ENCODE measurements at regions not wholly inside any gene's neighbourhood (a gene's known extent, or its start where the extent isn't known, plus 50 kb on each side); places are given as distances from the start of the nearest gene placed in this dataset.
A peak's percentile ranks its signal among the peaks of the same experiment; 100 is the strongest.

- no peaks in the 10 kb centered on the region for H3K27me3 ChIP-seq (replicated peaks)
- H3K27ac ChIP-seq: no peak overlapping the region
- no peaks in the 10 kb centered on the region for H3K36me3 ChIP-seq
- no peaks in the 10 kb centered on the region for H3K9me3 ChIP-seq (replicated peaks)
- no peak for DNase-seq (ENCODE audit: low read depth in 1 of 2, low spot score in 2 of 2)
- no peak overlapping the region for H3K4me3 ChIP-seq
- no peaks in the 10 kb centered on the region for H3K4me1 ChIP-seq (replicated peaks)
Measured at GRCh38 chr11:115751243-115752015, 247.2 kb upstream of the CADM1 start.

DNA sequence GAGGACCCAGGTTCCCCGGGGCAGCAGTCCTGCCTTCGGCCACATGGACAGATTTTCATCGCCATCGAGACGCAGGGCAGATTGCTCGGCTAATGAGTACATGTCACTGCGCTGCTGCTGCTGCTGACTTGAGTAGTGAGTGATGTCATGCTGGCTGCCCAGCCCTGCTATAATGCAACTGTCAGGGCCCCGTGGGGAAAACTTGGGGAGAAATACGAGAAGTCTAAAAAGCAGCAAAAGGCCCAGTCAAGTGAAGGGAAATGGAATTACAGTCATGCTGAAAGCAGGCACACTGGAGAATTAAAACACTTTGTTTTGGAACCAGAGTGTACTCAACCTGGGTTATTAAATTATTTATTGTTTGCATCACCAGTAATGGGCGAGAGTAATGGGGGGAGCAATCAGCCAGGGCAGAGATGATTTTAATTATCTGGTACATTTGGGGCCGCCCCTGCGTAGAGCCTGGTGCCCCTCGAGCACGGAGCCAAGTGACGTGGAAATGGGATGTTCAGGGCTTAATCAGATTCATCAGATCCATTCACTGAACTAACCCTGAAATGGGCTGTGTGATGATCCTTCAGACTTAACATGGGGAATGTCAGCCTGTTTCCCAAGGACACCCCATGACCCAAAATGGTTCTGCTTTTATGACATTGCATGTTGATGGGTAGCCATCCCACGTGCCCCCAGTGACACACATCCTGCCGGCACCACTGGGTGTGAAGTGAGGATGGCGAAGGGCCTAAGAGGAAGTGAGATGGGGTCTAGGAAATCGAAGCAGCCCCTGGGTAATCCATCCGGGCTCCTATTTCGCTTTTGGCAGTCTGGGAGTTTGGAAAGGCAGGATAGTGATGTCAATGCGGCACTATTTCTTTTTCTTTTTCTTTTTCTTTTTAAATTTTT, 241.6 kb upstream of the CADM1 start:
- Histone ChIP-seq H3K4me1 (replicated peaks) (no peaks in the 10 kb centered on the region), H3K27ac (no peak overlapping the region), H3K36me3 (no peaks in the 10 kb centered on the region), H3K9me3 (replicated peaks) (no peaks in the 10 kb centered on the region), H3K27me3 (replicated peaks) (no peaks in the 10 kb centered on the region), H3K4me3 (no peak overlapping the region)
- no peak for DNase-seq (ENCODE audit: low read depth in 1 of 2, low spot score in 2 of 2)

DNA sequence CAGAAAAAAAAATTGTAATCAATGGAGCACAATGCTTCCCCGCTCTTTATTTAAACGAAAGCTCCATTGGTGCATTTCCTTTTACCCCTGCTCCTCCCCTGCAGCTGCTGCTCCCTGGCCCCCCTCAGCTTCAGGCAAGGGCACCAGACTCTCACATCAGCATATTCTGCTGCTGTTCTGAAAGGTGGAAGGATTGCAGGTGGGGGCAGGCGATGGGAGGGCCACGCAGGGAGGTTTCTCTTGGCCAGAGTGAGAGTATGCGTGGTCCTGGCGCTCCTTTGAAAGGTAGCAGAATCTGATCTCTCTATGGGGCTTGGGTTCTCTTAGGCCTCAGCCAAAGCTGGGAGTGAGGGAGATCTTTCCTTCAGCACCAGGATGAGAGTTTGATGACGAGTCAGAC, 240.9 kb upstream of the CADM1 start:
- H3K4me1 ChIP-seq (replicated peaks): no peaks in the 10 kb centered on the region
- no peaks in the 10 kb centered on the region for H3K36me3 ChIP-seq
- no peaks in the 10 kb centered on the region for H3K27me3 ChIP-seq (replicated peaks)
- no peak for DNase-seq (ENCODE audit: low read depth in 1 of 2, low spot score in 2 of 2)
- H3K9me3 ChIP-seq (replicated peaks): no peaks in the 10 kb centered on the region
- no peak overlapping the region for H3K27ac ChIP-seq
- H3K4me3 ChIP-seq: no peak overlapping the region

GRCh38 chr11:115743719-115744118, 239.5 kb upstream of the CADM1 start:
- Histone ChIP-seq H3K4me1 (replicated peaks) (0 out of 2 replicates have a peak, but pooled peaks cover 4% of the 10 kb centered on the region), H3K9me3 (replicated peaks) (no peaks in the 10 kb centered on the region), H3K4me3 (no peak overlapping the region), H3K27ac (no peak overlapping the region), H3K27me3 (replicated peaks) (no peaks in the 10 kb centered on the region), H3K36me3 (no peaks in the 10 kb centered on the region)
- DNase-seq (ENCODE audit: low read depth in 1 of 2, low spot score in 2 of 2): no peak

DNA sequence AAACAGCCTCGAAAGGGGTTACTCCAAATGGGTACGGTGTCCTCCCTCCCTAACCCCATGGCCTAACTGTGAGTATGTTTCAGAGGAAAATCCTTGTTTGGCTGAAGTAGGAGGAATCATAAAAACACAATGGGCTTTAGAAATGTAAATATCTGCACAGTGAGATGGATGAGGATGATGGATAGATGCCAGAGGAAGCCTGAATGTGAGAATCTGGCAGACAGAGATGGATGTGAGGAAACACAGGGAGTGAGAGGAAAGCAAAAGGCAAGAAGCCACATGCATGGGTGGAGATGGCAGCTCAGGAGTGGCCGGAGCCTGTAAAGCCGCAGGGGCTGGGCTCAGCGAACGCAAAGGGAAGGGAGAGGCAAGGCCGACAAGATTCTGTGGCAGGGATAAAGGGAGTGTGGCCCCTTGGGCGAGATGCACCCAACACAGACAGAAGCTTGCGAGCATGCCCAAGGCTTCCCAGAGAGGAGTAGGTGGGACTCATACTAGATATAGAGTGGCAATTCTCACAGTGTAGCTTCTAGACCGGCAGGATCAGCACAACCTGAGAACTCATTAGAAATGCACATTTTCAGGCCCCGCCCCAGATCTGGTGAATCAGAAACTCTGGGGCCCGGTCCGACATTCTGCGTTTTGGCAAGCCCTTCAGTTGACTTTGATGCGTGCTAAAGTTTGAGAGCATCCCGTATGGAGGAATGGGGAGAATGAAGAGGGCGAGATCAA, 237.3 kb upstream of the CADM1 start:
- peaks cover 14% of the 10 kb centered on the region for H3K4me1 ChIP-seq (replicated peaks)
- no peaks in the 10 kb centered on the region for H3K9me3 ChIP-seq (replicated peaks)
- no peak for DNase-seq (ENCODE audit: low read depth in 1 of 2, low spot score in 2 of 2)
- no peaks in the 10 kb centered on the region for H3K36me3 ChIP-seq
- H3K27me3 ChIP-seq (replicated peaks): no peaks in the 10 kb centered on the region
- H3K4me3 ChIP-seq: no peak overlapping the region
- H3K27ac ChIP-seq: no peak overlapping the region

DNA sequence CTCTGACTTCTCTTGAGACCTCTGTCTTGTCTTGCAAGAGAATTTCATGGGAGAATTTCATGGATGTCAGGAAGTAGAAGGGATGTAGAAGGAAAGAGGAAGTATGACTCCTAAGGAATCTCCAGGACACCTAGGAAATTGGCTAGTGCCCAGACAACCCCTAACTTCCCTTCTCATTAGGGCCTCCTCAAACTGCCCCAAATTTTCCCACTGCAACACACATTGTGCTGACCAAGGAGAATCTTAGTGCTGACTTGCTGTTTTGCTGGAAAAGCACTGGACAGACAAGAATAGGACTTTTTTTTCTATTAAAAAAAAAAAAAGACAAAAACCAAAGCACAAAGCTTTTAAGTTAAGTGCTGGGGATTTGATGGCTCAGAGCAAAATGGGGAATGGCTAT, 236.1 kb upstream of the CADM1 start:
- Histone ChIP-seq H3K27me3 (replicated peaks) (no peaks in the 10 kb centered on the region), H3K9me3 (replicated peaks) (no peaks in the 10 kb centered on the region), H3K27ac (no peak overlapping the region), H3K36me3 (no peaks in the 10 kb centered on the region), H3K4me3 (no peak overlapping the region), H3K4me1 (replicated peaks) (peaks cover 14% of the 10 kb centered on the region)
- DNase-seq (ENCODE audit: low read depth in 1 of 2, low spot score in 2 of 2): no peak

GRCh38 chr11:115739878-115740277, 235.7 kb upstream of the CADM1 start:
- Histone ChIP-seq H3K27ac (no peak overlapping the region), H3K27me3 (replicated peaks) (no peaks in the 10 kb centered on the region), H3K4me3 (no peak overlapping the region)

GRCh38 chr11:115739146-115739545, 234.9 kb upstream of the CADM1 start:
- Histone ChIP-seq H3K36me3 (no peaks in the 10 kb centered on the region), H3K9me3 (replicated peaks) (no peaks in the 10 kb centered on the region), H3K4me1 (replicated peaks) (peaks cover 14% of the 10 kb centered on the region), H3K4me3 (no peak overlapping the region), H3K27ac (no peak overlapping the region), H3K27me3 (replicated peaks) (no peaks in the 10 kb centered on the region)
- DNase-seq (ENCODE audit: low read depth in 1 of 2, low spot score in 2 of 2): no peak

More at GRCh38 chr11:115739878-115740277, 235.7 kb upstream of the CADM1 start:
- H3K4me1 ChIP-seq (replicated peaks): peaks cover 14% of the 10 kb centered on the region
- no peaks in the 10 kb centered on the region for H3K9me3 ChIP-seq (replicated peaks)
- DNase-seq (ENCODE audit: low read depth in 1 of 2, low spot score in 2 of 2): no peak
- H3K36me3 ChIP-seq: no peaks in the 10 kb centered on the region

GRCh38 chr11:115737875-115738274, 233.7 kb upstream of the CADM1 start:
- no peaks in the 10 kb centered on the region for H3K36me3 ChIP-seq
- H3K27ac ChIP-seq: no peak overlapping the region
- peaks cover 14% of the 10 kb centered on the region for H3K4me1 ChIP-seq (replicated peaks)
- no peaks in the 10 kb centered on the region for H3K9me3 ChIP-seq (replicated peaks)
- no peaks in the 10 kb centered on the region for H3K27me3 ChIP-seq (replicated peaks)
- no peak overlapping the region for H3K4me3 ChIP-seq
- DNase-seq (ENCODE audit: low read depth in 1 of 2, low spot score in 2 of 2): no peak

- H3K4me3 ChIP-seq: no peak overlapping the region
- H3K27ac ChIP-seq: no peak overlapping the region
- no peaks in the 10 kb centered on the region for H3K27me3 ChIP-seq (replicated peaks)
- no peak for DNase-seq (ENCODE audit: low read depth in 1 of 2, low spot score in 2 of 2)
- H3K9me3 ChIP-seq (replicated peaks): no peaks in the 10 kb centered on the region
- H3K36me3 ChIP-seq: no peaks in the 10 kb centered on the region
- H3K4me1 ChIP-seq (replicated peaks): peaks cover 14% of the 10 kb centered on the region
Measured at GRCh38 chr11:115736146-115736545, 231.9 kb upstream of the CADM1 start.

DNA sequence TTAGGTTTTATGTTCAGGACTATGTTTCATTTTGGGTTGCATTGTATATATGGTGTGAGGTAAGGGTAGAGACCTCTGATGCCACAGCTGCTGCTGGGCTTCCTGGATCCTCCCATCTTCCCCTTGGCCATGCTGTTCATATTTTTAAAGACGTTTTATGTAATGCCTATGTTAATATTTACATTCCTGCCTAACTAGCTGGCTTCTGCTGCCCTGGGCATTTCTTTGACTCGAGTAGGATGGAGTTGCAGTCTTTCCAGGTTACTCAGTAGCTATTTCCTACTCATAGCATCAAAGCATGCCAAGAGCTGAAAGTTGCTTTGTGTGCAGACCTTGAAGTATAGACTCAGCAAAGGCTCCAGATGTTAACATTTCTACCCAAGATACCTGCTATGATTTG, 220.5 kb upstream of the CADM1 start:
- peak in 1 of 2 experiments; percentile 9 for DNase-seq (ENCODE audit: low read depth in 1 of 2, low spot score in 2 of 2)
- Histone ChIP-seq H3K4me3 (no peak overlapping the region), H3K4me1 (replicated peaks) (no peaks in the 10 kb centered on the region; the same call in 1 of the 2 replicates), H3K9me3 (replicated peaks) (no peaks in the 10 kb centered on the region), H3K27ac (no peak overlapping the region), H3K36me3 (no peaks in the 10 kb centered on the region), H3K27me3 (replicated peaks) (no peaks in the 10 kb centered on the region)

DNA sequence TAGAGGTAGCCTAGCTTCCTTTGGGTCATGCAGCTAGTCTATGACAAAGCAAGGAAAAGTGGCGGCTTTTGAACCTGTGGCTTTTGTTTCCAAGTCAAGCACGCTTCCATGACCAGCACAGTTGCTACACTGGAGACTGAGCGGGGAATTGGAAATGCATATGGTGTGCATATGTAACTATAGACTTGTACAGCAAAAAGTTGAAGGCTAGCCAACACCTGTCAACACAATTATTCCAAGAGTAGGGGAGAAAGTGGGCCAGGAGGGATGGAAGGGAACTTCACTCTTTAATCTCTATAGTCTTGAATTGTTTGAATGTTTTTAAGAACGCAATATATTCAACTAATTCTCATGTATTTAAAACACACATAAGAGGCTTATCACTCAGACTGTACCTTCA, 218.5 kb upstream of the CADM1 start:
- DNase-seq (ENCODE audit: low read depth in 1 of 2, low spot score in 2 of 2): no peak
- Histone ChIP-seq H3K4me3 (no peak overlapping the region), H3K4me1 (replicated peaks) (no peaks in the 10 kb centered on the region; the same call in 1 of the 2 replicates), H3K27me3 (replicated peaks) (no peaks in the 10 kb centered on the region), H3K9me3 (replicated peaks) (no peaks in the 10 kb centered on the region), H3K36me3 (no peaks in the 10 kb centered on the region), H3K27ac (no peak overlapping the region)

DNA sequence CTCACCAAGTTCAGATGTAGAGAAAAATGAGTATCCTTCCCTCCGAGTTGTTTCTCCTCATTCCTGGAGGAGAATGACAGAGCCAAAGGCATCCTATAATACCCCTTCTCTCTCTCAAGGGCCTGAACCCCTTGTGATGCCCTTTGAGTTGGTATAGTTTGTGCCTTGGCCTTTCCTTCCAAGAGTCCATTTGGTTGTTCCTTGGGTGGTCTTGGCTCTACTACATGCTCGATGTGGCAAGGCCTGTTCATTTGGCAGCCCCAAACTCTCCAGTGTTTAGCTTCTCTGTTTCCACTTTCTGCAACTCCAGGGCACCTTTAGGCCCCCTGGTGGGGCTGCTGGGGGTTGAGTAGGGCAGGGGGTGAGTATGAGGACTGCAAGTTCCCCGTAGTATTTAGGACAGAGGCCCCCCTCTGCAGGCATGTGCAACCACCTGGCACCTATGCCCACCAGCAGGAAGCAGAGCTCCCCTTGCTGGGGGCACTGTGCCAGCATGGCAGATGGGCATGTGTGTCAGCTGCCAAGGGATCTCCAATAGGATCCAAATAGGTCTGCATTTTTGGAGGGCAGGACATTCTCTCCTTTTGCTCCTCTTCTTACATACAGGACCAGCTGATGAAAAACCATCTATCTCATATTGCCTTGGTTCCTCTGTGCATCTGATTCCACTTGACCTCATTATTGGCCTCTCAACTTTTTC, 217.2 kb upstream of the CADM1 start:
- Histone ChIP-seq H3K4me3 (no peak overlapping the region), H3K36me3 (no peaks in the 10 kb centered on the region), H3K9me3 (replicated peaks) (no peaks in the 10 kb centered on the region), H3K27ac (no peak overlapping the region), H3K4me1 (replicated peaks) (no peaks in the 10 kb centered on the region; the same call in 1 of the 2 replicates), H3K27me3 (replicated peaks) (no peaks in the 10 kb centered on the region)
- no peak for DNase-seq (ENCODE audit: low read depth in 1 of 2, low spot score in 2 of 2)

All from SJSA1 (cell line).